DOHH2 (cell line): ENCODE measurements at regions not wholly inside any gene's neighbourhood (a gene's known extent, or its start where the extent isn't known, plus 50 kb on each side); places are given as distances from the start of the nearest gene placed in this dataset.

Source experiments
- EZH2phosphoT487 ChIP-seq: fragments of 200-600 bp; sonication (generic); IDR thresholded peaks from 2 replicates; pipeline ENCODE4 v1.6.1; 2017; ENCODE audit warnings: borderline replicate concordance, mild to moderate bottlenecking, antibody characterized with exemption, low read length, moderate library complexity, mixed read lengths
- TF ChIP-seq, protein P1 (sequence below): fragments of 200-600 bp; sonication (generic); IDR thresholded peaks from one replicate; pipeline ENCODE4 v1.5.1; 2014; ENCODE audit warnings: antibody characterized with exemption, mild to moderate bottlenecking, low read depth, low read length; ENCODE audit not compliant: poor library complexity, severe bottlenecking

DNA sequence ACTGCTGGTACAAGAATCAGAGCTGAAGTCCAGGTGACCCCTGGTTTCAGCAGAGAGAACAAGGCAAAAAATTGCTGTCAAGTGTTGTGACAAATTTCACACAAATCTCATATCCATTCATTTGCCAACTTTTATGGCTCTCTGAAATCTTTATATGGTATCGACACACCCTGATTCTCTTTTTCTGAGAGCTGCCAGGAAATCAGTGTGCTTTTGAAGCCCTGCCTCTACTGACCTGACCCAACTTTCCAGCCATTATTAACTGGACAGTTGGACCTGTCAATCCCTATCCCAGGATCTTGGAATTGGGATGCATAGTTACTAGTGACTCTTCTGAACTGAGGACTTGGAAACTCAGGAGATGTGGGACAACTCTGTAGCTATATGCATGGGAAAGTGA lies 288.2 kb upstream of the GADL1 start:
- TF ChIP-seq, protein P1, sequence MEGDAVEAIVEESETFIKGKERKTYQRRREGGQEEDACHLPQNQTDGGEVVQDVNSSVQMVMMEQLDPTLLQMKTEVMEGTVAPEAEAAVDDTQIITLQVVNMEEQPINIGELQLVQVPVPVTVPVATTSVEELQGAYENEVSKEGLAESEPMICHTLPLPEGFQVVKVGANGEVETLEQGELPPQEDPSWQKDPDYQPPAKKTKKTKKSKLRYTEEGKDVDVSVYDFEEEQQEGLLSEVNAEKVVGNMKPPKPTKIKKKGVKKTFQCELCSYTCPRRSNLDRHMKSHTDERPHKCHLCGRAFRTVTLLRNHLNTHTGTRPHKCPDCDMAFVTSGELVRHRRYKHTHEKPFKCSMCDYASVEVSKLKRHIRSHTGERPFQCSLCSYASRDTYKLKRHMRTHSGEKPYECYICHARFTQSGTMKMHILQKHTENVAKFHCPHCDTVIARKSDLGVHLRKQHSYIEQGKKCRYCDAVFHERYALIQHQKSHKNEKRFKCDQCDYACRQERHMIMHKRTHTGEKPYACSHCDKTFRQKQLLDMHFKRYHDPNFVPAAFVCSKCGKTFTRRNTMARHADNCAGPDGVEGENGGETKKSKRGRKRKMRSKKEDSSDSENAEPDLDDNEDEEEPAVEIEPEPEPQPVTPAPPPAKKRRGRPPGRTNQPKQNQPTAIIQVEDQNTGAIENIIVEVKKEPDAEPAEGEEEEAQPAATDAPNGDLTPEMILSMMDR = no peak
- TF ChIP-seq EZH2phosphoT487 = no peak
